Gastrocnemius medialis (tissue), 4 donors: ENCODE measurements at regions not wholly inside any gene's neighbourhood (a gene's known extent, or its start where the extent isn't known, plus 50 kb on each side); places are given as distances from the start of the nearest gene placed in this dataset.

Source experiments
- ATAC-seq, 2 donors: fragments of 150-250 bp; one replicate each; pipeline ENCODE4 v1.9.1; 2016
- DNase-seq, 2 donors: peaks; one replicate each; pipeline ENCODE4 v3.0.0-alpha.2; 2019
- H3K27ac ChIP-seq, 4 donors: fragments of 200-600 bp; sonication (generic); 1 replicate in 1 of 4; 2 replicates in 3 of 4; pipeline ENCODE4 v1.5.1; 2016 to 2018; ENCODE audit warnings: mild to moderate bottlenecking in 2 of 4, moderate library complexity in 1 of 4
- H3K27me3 ChIP-seq, 3 donors: fragments of 200-600 bp; sonication (generic) in 2 of 3; 1 replicate in 1 of 3; 2 replicates in 2 of 3; pipeline versions ENCODE4 v1.5.1 to v1.6.0; 2016 to 2019; ENCODE audit warnings: mild to moderate bottlenecking in 1 of 3, moderate library complexity in 1 of 3
- H3K36me3 ChIP-seq, 2 donors: fragments of 200-600 bp; sonication (generic) in 1 of 2; one replicate each; pipeline ENCODE4 v1.5.1; 2017 to 2018
- H3K4me1 ChIP-seq, 2 donors: fragments of 200-600 bp; sonication (generic) in 1 of 2; one replicate each; pipeline ENCODE4 v1.5.1; 2016 to 2017; ENCODE audit warnings: mild to moderate bottlenecking in 2 of 2
- H3K4me3 ChIP-seq, 4 donors: fragments of 200-600 bp; sonication (generic) in 3 of 4; 1 replicate in 1 of 4; 2 replicates in 3 of 4; pipeline ENCODE4 v1.5.1; 2016 to 2019; ENCODE audit warnings: mild to moderate bottlenecking in 2 of 4
- H3K9me3 ChIP-seq, 3 donors: fragments of 200-600 bp; sonication (generic) in 2 of 3; 1 replicate in 1 of 3; 2 replicates in 2 of 3; pipeline ENCODE4 v1.5.1; 2016 to 2019
- POLR2A ChIP-seq, 2 donors: fragments of 450-650 bp; IDR thresholded peaks; one replicate each; pipeline ENCODE4 v1.6.1; 2017; ENCODE audit warnings: antibody characterized with exemption in 2 of 2, mild to moderate bottlenecking in 2 of 2, moderate library complexity in 2 of 2
- in situ Hi-C, 4 donors: fragments of 200-750 bp; cut with MboI; loops; one replicate each; pipeline versions ENCODE4 v1.15.0 to v1.8.0; 2017; ENCODE audit warnings: low sequenced_read_pairs in 4 of 4
- intact Hi-C: fragments of 100-400 bp; cut with DNase I; formaldehyde crosslinking; loops from one replicate; pipeline ENCODE4 v1.15.1; 2023; ENCODE audit warnings: low total_unique reads
- TF ChIP-seq, protein P1 (sequence below), 5 experiments: fragments of 450-650 bp in 3 of 5; fragments of 200-600 bp in 2 of 5; sonication (generic) in 2 of 5; IDR thresholded peaks in 4 of 5; conservative IDR thresholded peaks in 1 of 5; 1 replicate in 4 of 5; 2 replicates in 1 of 5; pipeline ENCODE4 v1.5.1; 2016 to 2019; ENCODE audit warnings: antibody characterized with exemption in 5 of 5, mild to moderate bottlenecking in 3 of 5, moderate library complexity in 3 of 5

DNA sequence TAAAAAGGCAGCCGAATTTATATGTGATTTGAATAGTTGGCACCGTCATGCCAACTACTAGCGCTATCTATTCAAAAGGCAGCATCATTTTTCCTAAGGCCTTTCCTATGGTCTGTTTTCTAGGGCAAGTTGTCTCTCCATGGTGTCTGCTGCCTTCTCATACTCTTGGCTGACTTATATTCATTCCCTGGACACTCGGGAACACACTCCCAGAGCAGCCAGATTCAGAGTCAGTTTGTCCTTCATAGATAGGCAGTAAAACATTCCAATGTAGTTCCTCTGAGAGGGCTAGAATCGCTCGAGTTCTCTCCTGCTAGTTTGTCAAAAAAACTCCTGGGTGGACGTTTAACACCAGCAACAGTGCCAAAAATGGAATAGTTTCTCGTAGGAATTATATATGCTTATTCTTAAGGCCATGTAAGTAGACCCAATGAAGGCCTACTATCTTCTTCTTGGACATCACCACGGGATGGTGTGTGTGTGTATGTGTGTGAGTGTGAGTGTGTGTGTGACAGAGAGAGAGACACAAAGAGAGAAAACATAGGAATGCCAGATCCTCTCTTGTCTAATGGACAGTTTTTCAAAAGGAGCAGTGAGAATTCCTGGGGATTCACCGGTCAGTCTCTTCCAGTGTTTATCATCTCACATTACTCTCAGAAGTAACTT, 129.3 kb upstream of the CTAGE1 start:
- Histone ChIP-seq H3K4me1 (no peaks in the 10 kb centered on the region), H3K27me3 (no peaks in the 10 kb centered on the region), H3K9me3 (no peaks in the 10 kb centered on the region), H3K36me3 (no peaks in the 10 kb centered on the region), H3K4me3 (no peak overlapping the region), H3K27ac (no peak overlapping the region)
- TF ChIP-seq, protein P1, sequence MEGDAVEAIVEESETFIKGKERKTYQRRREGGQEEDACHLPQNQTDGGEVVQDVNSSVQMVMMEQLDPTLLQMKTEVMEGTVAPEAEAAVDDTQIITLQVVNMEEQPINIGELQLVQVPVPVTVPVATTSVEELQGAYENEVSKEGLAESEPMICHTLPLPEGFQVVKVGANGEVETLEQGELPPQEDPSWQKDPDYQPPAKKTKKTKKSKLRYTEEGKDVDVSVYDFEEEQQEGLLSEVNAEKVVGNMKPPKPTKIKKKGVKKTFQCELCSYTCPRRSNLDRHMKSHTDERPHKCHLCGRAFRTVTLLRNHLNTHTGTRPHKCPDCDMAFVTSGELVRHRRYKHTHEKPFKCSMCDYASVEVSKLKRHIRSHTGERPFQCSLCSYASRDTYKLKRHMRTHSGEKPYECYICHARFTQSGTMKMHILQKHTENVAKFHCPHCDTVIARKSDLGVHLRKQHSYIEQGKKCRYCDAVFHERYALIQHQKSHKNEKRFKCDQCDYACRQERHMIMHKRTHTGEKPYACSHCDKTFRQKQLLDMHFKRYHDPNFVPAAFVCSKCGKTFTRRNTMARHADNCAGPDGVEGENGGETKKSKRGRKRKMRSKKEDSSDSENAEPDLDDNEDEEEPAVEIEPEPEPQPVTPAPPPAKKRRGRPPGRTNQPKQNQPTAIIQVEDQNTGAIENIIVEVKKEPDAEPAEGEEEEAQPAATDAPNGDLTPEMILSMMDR (IDR thresholded peaks at IDR 0.05 in 4 of 5, conservative IDR thresholded peaks at IDR 0.05 in 1 of 5), result no peak
- no peak for TF ChIP-seq POLR2A (IDR thresholded peaks at IDR 0.05)
- intact Hi-C loops, result no loop called here
- DNase-seq, result no peak
- ATAC-seq, result no peak
- in situ Hi-C loops, result no loop called here

DNA sequence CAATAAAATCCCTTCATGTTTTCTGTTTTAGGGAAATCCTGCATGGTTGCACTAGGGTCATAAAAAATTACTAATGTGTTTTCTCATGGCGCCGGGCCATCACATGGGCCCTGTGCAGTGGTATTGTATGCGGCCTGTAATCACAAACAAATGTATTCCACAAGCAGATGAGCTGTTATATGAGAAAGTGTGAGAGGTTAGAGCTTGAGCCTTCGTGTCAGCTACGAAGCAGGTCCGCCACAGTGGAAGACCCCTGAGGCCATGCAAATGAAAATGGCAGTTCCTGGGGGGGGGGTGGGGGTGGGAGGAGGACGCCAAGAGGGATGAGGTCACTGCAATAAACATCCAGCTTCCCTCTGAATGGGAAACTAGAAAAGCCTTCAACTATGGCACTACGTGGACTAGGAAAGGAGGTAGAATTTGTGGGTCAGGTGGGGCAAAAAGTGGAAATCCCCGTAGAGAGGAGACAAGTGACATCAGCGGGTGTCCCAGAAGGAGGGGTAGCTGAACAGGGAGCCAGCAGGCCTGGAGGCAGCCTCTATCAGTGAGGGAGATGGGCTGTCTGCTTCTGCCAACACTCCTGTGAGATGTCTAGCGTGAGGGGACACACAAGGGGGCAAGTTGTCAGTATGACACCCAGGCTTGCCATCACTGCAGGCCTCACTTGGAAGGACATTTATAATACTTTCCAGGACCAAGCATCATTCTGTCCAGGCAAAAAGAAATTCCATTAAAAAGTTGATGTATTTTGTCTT, 130.3 kb upstream of the CTAGE1 start:
- TF ChIP-seq POLR2A (IDR thresholded peaks at IDR 0.05), result no peak
- TF ChIP-seq, protein P1 (IDR thresholded peaks at IDR 0.05 in 4 of 5, conservative IDR thresholded peaks at IDR 0.05 in 1 of 5), result no peak
- in situ Hi-C loops, result no loop called here
- Histone ChIP-seq H3K4me1 (no peaks in the 10 kb centered on the region), H3K36me3 (no peaks in the 10 kb centered on the region), H3K27me3 (no peaks in the 10 kb centered on the region), H3K4me3 (no peak overlapping the region), H3K27ac (no peak overlapping the region), H3K9me3 (no peaks in the 10 kb centered on the region)
- ATAC-seq (no peak), DNase-seq (no peak)
- intact Hi-C loops, result no loop called here

DNA sequence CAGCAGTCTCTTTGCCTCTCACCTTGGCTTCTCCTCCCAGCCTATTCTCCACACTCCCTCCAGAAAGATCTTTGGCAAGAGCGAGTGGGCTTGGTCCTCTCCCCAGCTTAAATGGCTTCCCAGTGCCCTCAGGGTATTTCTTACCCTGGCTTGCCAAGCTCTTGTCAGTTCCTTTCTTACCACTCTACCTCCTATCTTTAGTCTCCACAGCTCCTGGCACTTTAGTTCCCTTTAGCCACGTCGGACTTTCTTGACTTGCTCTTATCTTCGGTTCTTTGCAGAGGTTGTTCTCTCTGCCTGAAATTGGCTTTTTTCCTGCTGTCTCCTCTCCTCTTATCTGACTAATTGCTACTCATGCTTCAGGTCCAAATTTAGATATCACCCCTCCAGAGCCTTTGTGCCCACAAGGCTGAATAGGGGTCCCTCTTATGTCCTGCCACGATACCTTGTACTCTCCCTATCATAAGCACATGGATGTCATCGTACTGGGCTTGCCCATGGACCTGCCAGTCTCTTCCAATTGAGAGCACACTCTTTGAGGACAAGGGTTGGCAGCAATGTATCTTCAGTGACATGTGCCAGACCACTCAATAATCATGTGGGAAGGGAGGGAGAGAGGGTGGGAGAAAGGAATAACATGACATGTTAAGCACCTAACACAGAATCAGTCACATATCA, 131.7 kb upstream of the CTAGE1 start:
- H3K4me1 ChIP-seq, result no peaks in the 10 kb centered on the region
- no peak overlapping the region for H3K27ac ChIP-seq
- DNase-seq (no peak), ATAC-seq (no peak)
- H3K4me3 ChIP-seq, result no peak overlapping the region
- intact Hi-C loops (no loop called here), in situ Hi-C loops (no loop called here)
- H3K9me3 ChIP-seq, result no peaks in the 10 kb centered on the region
- no peaks in the 10 kb centered on the region for H3K27me3 ChIP-seq
- TF ChIP-seq, protein P1 (IDR thresholded peaks at IDR 0.05 in 4 of 5, conservative IDR thresholded peaks at IDR 0.05 in 1 of 5), result no peak
- no peak for TF ChIP-seq POLR2A (IDR thresholded peaks at IDR 0.05)
- no peaks in the 10 kb centered on the region for H3K36me3 ChIP-seq

DNA sequence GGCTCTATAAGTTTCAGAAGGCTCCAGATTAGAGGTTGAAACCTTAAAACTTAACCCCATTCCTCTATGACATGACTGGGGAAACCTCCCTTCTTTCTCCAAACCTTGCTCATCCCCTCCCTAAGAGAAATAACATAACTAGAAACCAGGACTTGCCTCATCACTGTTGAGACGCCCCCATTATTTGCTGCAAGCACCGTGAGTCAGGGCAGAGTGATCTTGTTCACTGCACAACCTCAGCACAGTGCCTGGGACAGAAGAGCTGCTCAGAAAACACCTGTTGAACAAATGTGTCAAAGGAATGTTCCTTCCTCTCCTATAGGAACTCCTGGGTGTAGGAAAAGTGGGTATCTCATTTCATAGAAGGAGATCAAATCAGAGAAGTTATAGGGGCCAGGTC, 132.7 kb upstream of the CTAGE1 start:
- H3K27me3 ChIP-seq, result no peaks in the 10 kb centered on the region
- H3K27ac ChIP-seq, result no peak overlapping the region
- H3K4me1 ChIP-seq, result no peaks in the 10 kb centered on the region
- intact Hi-C loops, result loop anchor here (10.0 kb wide), 1 partner anchor 86 kb away; no protein-coding TSS in a partner anchor
- no peaks in the 10 kb centered on the region for H3K9me3 ChIP-seq
- TF ChIP-seq, protein P1 (IDR thresholded peaks at IDR 0.05 in 4 of 5, conservative IDR thresholded peaks at IDR 0.05 in 1 of 5), result no peak
- no peak for DNase-seq
- H3K4me3 ChIP-seq, result no peak overlapping the region
- no peaks in the 10 kb centered on the region for H3K36me3 ChIP-seq
- in situ Hi-C loops, result loop anchor here in 3 of 4 donors (25.0 kb wide), 3 partner anchors 112 to 538 kb away; partner anchors contain the start of gene GATA6 (in 3 of the 3)
- ATAC-seq, result no peak
